Liver (tissue), 8 donors: ENCODE measurements at regions not wholly inside any gene's neighbourhood (a gene's known extent, or its start where the extent isn't known, plus 50 kb on each side); places are given as distances from the start of the nearest gene placed in this dataset.

ENCODE experiments used
- DNase-seq: peaks from one replicate; pipeline ENCODE4 v3.0.0-alpha.2; 2017; ENCODE audit warnings: low spot score
- H3K27ac ChIP-seq, 2 donors: one replicate each; pipeline ENCODE4 v1.7.0; 2013; ENCODE audit warnings: inconsistent platforms in 2 of 2, low read length in 2 of 2, control low read depth in 1 of 2, low read depth in 1 of 2, mild to moderate bottlenecking in 1 of 2
- H3K27me3 ChIP-seq, 4 donors: one replicate each; pipeline versions ENCODE4 v1.6.1 to v1.7.0; 2013; ENCODE audit warnings: low read length in 3 of 4, inconsistent platforms in 1 of 4, mild to moderate bottlenecking in 1 of 4, moderate library complexity in 1 of 4; ENCODE audit not compliant: control insufficient read depth in 4 of 4, insufficient read depth in 4 of 4
- H3K36me3 ChIP-seq, 4 donors: one replicate each; pipeline versions ENCODE4 v1.6.1 to v1.7.0; 2013; ENCODE audit warnings: low read length in 3 of 4, mild to moderate bottlenecking in 3 of 4, low read depth in 1 of 4, moderate library complexity in 1 of 4; ENCODE audit not compliant: control insufficient read depth in 4 of 4, insufficient read depth in 3 of 4
- H3K4me1 ChIP-seq, 4 donors: one replicate each; pipeline versions ENCODE4 v1.6.1 to v1.7.0; 2013; ENCODE audit warnings: low read length in 3 of 4, mild to moderate bottlenecking in 3 of 4, moderate library complexity in 1 of 4; ENCODE audit not compliant: control insufficient read depth in 4 of 4, insufficient read depth in 4 of 4
- H3K4me3 ChIP-seq, 3 donors: one replicate each; pipeline versions ENCODE4 v1.6.1 to v1.7.0; 2013; ENCODE audit warnings: low read length in 3 of 3, control low read depth in 1 of 3, low read depth in 1 of 3, mild to moderate bottlenecking in 1 of 3
- H3K9ac ChIP-seq, 2 donors: one replicate each; pipeline ENCODE4 v1.7.0; 2013; ENCODE audit warnings: low read length in 2 of 2, mild to moderate bottlenecking in 2 of 2, moderate library complexity in 2 of 2, control low read depth in 1 of 2, low read depth in 1 of 2
- H3K9me3 ChIP-seq, 4 donors: one replicate each; pipeline versions ENCODE4 v1.6.1 to v1.7.0; 2013; ENCODE audit warnings: low read length in 3 of 4; ENCODE audit not compliant: control insufficient read depth in 4 of 4
- CTCF ChIP-seq: fragments of 150-350 bp; IDR thresholded peaks from 2 replicates; pipeline ENCODE4 v1.5.1; 2017; ENCODE audit warnings: improper control_type of control experiment, low read depth, low read length; ENCODE audit not compliant: missing input control
- GABPA ChIP-seq, 2 donors: IDR thresholded peaks in 1 of 2; conservative IDR thresholded peaks in 1 of 2; 2 replicates each; pipeline ENCODE4 v1.6.1; 2016; ENCODE audit warnings: antibody characterized with exemption in 2 of 2, mild to moderate bottlenecking in 1 of 2, moderate library complexity in 1 of 2
- HNF4A ChIP-seq, 2 donors: conservative IDR thresholded peaks; 2 replicates each; pipeline ENCODE4 v1.6.1; 2016; ENCODE audit warnings: antibody characterized with exemption in 2 of 2, mild to moderate bottlenecking in 2 of 2
- HNF4G ChIP-seq: IDR thresholded peaks from 2 replicates; pipeline ENCODE4 v1.6.1; 2016; ENCODE audit warnings: antibody characterized with exemption
- RAD21 ChIP-seq, 2 donors: IDR thresholded peaks; 2 replicates each; pipeline ENCODE4 v1.6.1; 2016; ENCODE audit warnings: antibody characterized with exemption in 2 of 2, mild to moderate bottlenecking in 2 of 2
- REST ChIP-seq: IDR thresholded peaks from 2 replicates; pipeline ENCODE4 v1.6.1; 2016; ENCODE audit warnings: antibody characterized with exemption, mild to moderate bottlenecking
- RXRA ChIP-seq, 2 donors: IDR thresholded peaks; 2 replicates each; pipeline ENCODE4 v1.6.1; 2017 to 2018; ENCODE audit warnings: antibody characterized with exemption in 2 of 2, mild to moderate bottlenecking in 1 of 2
- TAF1 ChIP-seq: conservative IDR thresholded peaks from 2 replicates; pipeline ENCODE4 v1.6.1; 2016; ENCODE audit warnings: antibody characterized with exemption, mild to moderate bottlenecking
- YY1 ChIP-seq: IDR thresholded peaks from 2 replicates; pipeline ENCODE4 v1.6.1; 2016; ENCODE audit warnings: antibody characterized with exemption, mild to moderate bottlenecking
- WGBS: extraction: QIAGEN DNeasy Blood & Tissue Kit; methylation state at CpG from one replicate; pipeline ENCODE4 v1.1.7; 2013; 5-methylcytosine and 5-hydroxymethylcytosine counted together
- donor health status: healthy.
- donor health status: healthy.
- donor health status: healthy.
- donor health status: healthy.
- donor health status: healthy.

- no peaks in the 10 kb centered on the region for H3K27me3 ChIP-seq
Measured at GRCh38 chr10:106396192-106396591, 768.3 kb downstream of the SORCS1 start.

GRCh38 chr10:106395041-106395749, 769.3 kb downstream of the SORCS1 start:
- H3K4me3 ChIP-seq = no peak overlapping the region
- peaks cover 0 to 8% (median 2%) of the 10 kb centered on the region in 4 donors for H3K4me1 ChIP-seq
- no peaks in the 10 kb centered on the region for H3K27me3 ChIP-seq
- no peak overlapping the region for H3K27ac ChIP-seq
- H3K9ac ChIP-seq = no peak overlapping the region
- DNase-seq = no peak
- H3K9me3 ChIP-seq = no peaks in the 10 kb centered on the region
- TF ChIP-seq RXRA (IDR thresholded peaks at IDR 0.05) = peak in 1 of 2 donors; percentile 16
- TF ChIP-seq HNF4A (conservative IDR thresholded peaks at IDR 0.05) = peak in 1 of 2 donors; percentile 43
- no peak for TF ChIP-seq HNF4G
- TF ChIP-seq YY1 = peak; percentile 27
- H3K36me3 ChIP-seq = no peaks in the 10 kb centered on the region
- 62% methylated on average over 3 of the region's 3 CpGs for WGBS

More at GRCh38 chr10:106396192-106396591, 768.3 kb downstream of the SORCS1 start:
- no peaks in the 10 kb centered on the region for H3K36me3 ChIP-seq
- H3K9ac ChIP-seq = no peak overlapping the region
- no peak overlapping the region for H3K27ac ChIP-seq
- WGBS = 56% methylated on average over 2 of the region's 2 CpGs
- H3K4me1 ChIP-seq = peaks cover 0 to 8% (median 2%) of the 10 kb centered on the region in 4 donors
- DNase-seq = no peak
- no peaks in the 10 kb centered on the region for H3K9me3 ChIP-seq
- TF ChIP-seq TAF1 (no peak), RAD21 (IDR thresholded peaks at IDR 0.05) (no peak), REST (no peak), RXRA (IDR thresholded peaks at IDR 0.05) (no peak), HNF4A (conservative IDR thresholded peaks at IDR 0.05) (no peak), HNF4G (no peak), CTCF (no peak)
- no peak overlapping the region for H3K4me3 ChIP-seq

GRCh38 chr10:106392778-106393177, 771.7 kb downstream of the SORCS1 start:
- Histone ChIP-seq H3K9me3 (no peaks in the 10 kb centered on the region), H3K36me3 (no peaks in the 10 kb centered on the region), H3K4me3 (no peak overlapping the region), H3K27ac (no peak overlapping the region), H3K27me3 (peaks cover 0 to 3% (median 0%) of the 10 kb centered on the region in 4 donors), H3K9ac (no peak overlapping the region), H3K4me1 (peaks cover 0 to 8% (median 2%) of the 10 kb centered on the region in 4 donors)
- DNase-seq = no peak
- no peak for TF ChIP-seq TAF1
- TF ChIP-seq GABPA (IDR thresholded peaks at IDR 0.05 in 1 of 2, conservative IDR thresholded peaks at IDR 0.05 in 1 of 2) = no peak
- no peak for TF ChIP-seq CTCF
- 77% methylated on average over 4 of the region's 4 CpGs for WGBS
